ENCODE measurements at regions not wholly inside any gene's neighbourhood (a gene's known extent, or its start where the extent isn't known, plus 50 kb on each side); places are given as distances from the start of the nearest gene placed in this dataset.

- TF ChIP-seq CTCF (IDR thresholded peaks at IDR 0.05; ENCODE audit: low read depth, low read length): no peak
- no peaks in the 10 kb centered on the region for H3K9me3 ChIP-seq (ENCODE audit: severe bottlenecking)
Observed at GRCh38 chr1:224802617-224803016, 126.9 kb upstream of the DNAH14 start.

GRCh38 chr1:224804220-224804619 is 125.3 kb upstream of the DNAH14 start:
- H3K27me3 ChIP-seq (ENCODE audit: insufficient read depth, low read depth, severe bottlenecking): no peaks in the 10 kb centered on the region
- no peak overlapping the region for H3K27ac ChIP-seq
- no peaks in the 10 kb centered on the region for H3K9me3 ChIP-seq (ENCODE audit: severe bottlenecking)
- DNase-seq: no peak
- TF ChIP-seq CTCF (IDR thresholded peaks at IDR 0.05; ENCODE audit: low read depth, low read length): no peak
- H3K36me3 ChIP-seq: no peaks in the 10 kb centered on the region
- no peak overlapping the region for H3K4me3 ChIP-seq (ENCODE audit: low read depth, low read length)

More at GRCh38 chr1:224802617-224803016, 126.9 kb upstream of the DNAH14 start:
- no peak overlapping the region for H3K27ac ChIP-seq
- H3K4me3 ChIP-seq (ENCODE audit: low read depth, low read length): no peak overlapping the region
- no peak for DNase-seq
- H3K36me3 ChIP-seq: no peaks in the 10 kb centered on the region
- no peaks in the 10 kb centered on the region for H3K27me3 ChIP-seq (ENCODE audit: insufficient read depth, low read depth, severe bottlenecking)

GRCh38 chr1:224805889-224806288 is 123.6 kb upstream of the DNAH14 start:
- Histone ChIP-seq H3K4me3 (ENCODE audit: low read depth, low read length) (no peak overlapping the region), H3K27me3 (ENCODE audit: insufficient read depth, low read depth, severe bottlenecking) (no peaks in the 10 kb centered on the region), H3K9me3 (ENCODE audit: severe bottlenecking) (no peaks in the 10 kb centered on the region), H3K27ac (no peak overlapping the region), H3K36me3 (no peaks in the 10 kb centered on the region)
- no peak for TF ChIP-seq CTCF (IDR thresholded peaks at IDR 0.05; ENCODE audit: low read depth, low read length)
- no peak for DNase-seq

GRCh38 chr1:224809137-224809536 is 120.3 kb upstream of the DNAH14 start:
- DNase-seq: no peak
- Histone ChIP-seq H3K9me3 (ENCODE audit: severe bottlenecking) (no peaks in the 10 kb centered on the region), H3K4me3 (ENCODE audit: low read depth, low read length) (no peak overlapping the region), H3K27ac (no peak overlapping the region), H3K27me3 (ENCODE audit: insufficient read depth, low read depth, severe bottlenecking) (no peaks in the 10 kb centered on the region), H3K36me3 (no peaks in the 10 kb centered on the region)
- no peak for TF ChIP-seq CTCF (IDR thresholded peaks at IDR 0.05; ENCODE audit: low read depth, low read length)

GRCh38 chr1:224809613-224810012 is 119.9 kb upstream of the DNAH14 start:
- no peak for TF ChIP-seq CTCF (IDR thresholded peaks at IDR 0.05; ENCODE audit: low read depth, low read length)
- H3K27ac ChIP-seq: no peak overlapping the region
- no peak overlapping the region for H3K4me3 ChIP-seq (ENCODE audit: low read depth, low read length)
- H3K9me3 ChIP-seq (ENCODE audit: severe bottlenecking): no peaks in the 10 kb centered on the region
- H3K36me3 ChIP-seq: no peaks in the 10 kb centered on the region
- DNase-seq: no peak
- H3K27me3 ChIP-seq (ENCODE audit: insufficient read depth, low read depth, severe bottlenecking): no peaks in the 10 kb centered on the region

- H3K9me3 ChIP-seq (ENCODE audit: severe bottlenecking): no peaks in the 10 kb centered on the region
- no peak for DNase-seq
- no peak overlapping the region for H3K4me3 ChIP-seq (ENCODE audit: low read depth, low read length)
- no peaks in the 10 kb centered on the region for H3K27me3 ChIP-seq (ENCODE audit: insufficient read depth, low read depth, severe bottlenecking)
- no peak for TF ChIP-seq CTCF (IDR thresholded peaks at IDR 0.05; ENCODE audit: low read depth, low read length)
- H3K27ac ChIP-seq: no peak overlapping the region
- no peaks in the 10 kb centered on the region for H3K36me3 ChIP-seq
Observed at GRCh38 chr1:224811564-224811963, 117.9 kb upstream of the DNAH14 start.

Data from WERI-Rb-1 (cell line).